ENCODE measurements at regions not wholly inside any gene's neighbourhood (a gene's known extent, or its start where the extent isn't known, plus 50 kb on each side); places are given as distances from the start of the nearest gene placed in this dataset.

GRCh38 chr15:91694831-91695210 is 158.7 kb upstream of the SLCO3A1 start:
- H4K20me1 ChIP-seq (ENCODE audit: insufficient read depth, poor library complexity, severe bottlenecking): no peaks in the 10 kb centered on the region
- DNase-seq (ENCODE audit: low spot score): peak; percentile 72
- H3K9me2 ChIP-seq (replicated peaks; ENCODE audit: insufficient read depth): no peaks in the 10 kb centered on the region
- no peaks in the 10 kb centered on the region for H3K36me3 ChIP-seq (replicated peaks; ENCODE audit: insufficient read depth, low read depth)
- H3K27me3 ChIP-seq: no peaks in the 10 kb centered on the region
- WGBS (ENCODE audit: low lambda C conversion rate, missing lambda C conversion rate): 76% methylated on average over 4 of the region's 4 CpGs
- H3K4me1 ChIP-seq (ENCODE audit: insufficient read depth): no peaks in the 10 kb centered on the region
- H2AFZ ChIP-seq: peak overlapping the region; percentile 39
- H3K27ac ChIP-seq: peak overlapping the region; percentile 88
- no peak overlapping the region for H3K4me3 ChIP-seq
- peak overlapping the region; percentile 58 for H3K4me2 ChIP-seq
- no peaks in the 10 kb centered on the region for H3K79me2 ChIP-seq
- TF ChIP-seq EZH2 (IDR thresholded peaks at IDR 0.05; ENCODE audit: borderline replicate concordance) (no peak), EZH2phosphoT487 (IDR thresholded peaks at IDR 0.05; ENCODE audit: low read depth, severe bottlenecking, unreplicated experiment) (no peak)
- TF ChIP-seq, protein P1, sequence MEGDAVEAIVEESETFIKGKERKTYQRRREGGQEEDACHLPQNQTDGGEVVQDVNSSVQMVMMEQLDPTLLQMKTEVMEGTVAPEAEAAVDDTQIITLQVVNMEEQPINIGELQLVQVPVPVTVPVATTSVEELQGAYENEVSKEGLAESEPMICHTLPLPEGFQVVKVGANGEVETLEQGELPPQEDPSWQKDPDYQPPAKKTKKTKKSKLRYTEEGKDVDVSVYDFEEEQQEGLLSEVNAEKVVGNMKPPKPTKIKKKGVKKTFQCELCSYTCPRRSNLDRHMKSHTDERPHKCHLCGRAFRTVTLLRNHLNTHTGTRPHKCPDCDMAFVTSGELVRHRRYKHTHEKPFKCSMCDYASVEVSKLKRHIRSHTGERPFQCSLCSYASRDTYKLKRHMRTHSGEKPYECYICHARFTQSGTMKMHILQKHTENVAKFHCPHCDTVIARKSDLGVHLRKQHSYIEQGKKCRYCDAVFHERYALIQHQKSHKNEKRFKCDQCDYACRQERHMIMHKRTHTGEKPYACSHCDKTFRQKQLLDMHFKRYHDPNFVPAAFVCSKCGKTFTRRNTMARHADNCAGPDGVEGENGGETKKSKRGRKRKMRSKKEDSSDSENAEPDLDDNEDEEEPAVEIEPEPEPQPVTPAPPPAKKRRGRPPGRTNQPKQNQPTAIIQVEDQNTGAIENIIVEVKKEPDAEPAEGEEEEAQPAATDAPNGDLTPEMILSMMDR (IDR thresholded peaks at IDR 0.05; ENCODE audit: poor library complexity): no peak
- H3K9me3 ChIP-seq (ENCODE audit: low read depth): no peaks in the 10 kb centered on the region

- H3K4me3 ChIP-seq: no peak overlapping the region
- no peaks in the 10 kb centered on the region for H4K20me1 ChIP-seq (ENCODE audit: insufficient read depth, poor library complexity, severe bottlenecking)
- 86% methylated on average over 8 of the region's 8 CpGs for WGBS (ENCODE audit: low lambda C conversion rate, missing lambda C conversion rate)
- no peaks in the 10 kb centered on the region for H3K36me3 ChIP-seq (replicated peaks; ENCODE audit: insufficient read depth, low read depth)
- no peaks in the 10 kb centered on the region for H3K4me1 ChIP-seq (ENCODE audit: insufficient read depth)
- TF ChIP-seq, protein P1 (IDR thresholded peaks at IDR 0.05; ENCODE audit: poor library complexity): no peak
- TF ChIP-seq EZH2phosphoT487 (IDR thresholded peaks at IDR 0.05; ENCODE audit: low read depth, severe bottlenecking, unreplicated experiment): no peak
- TF ChIP-seq EZH2 (IDR thresholded peaks at IDR 0.05; ENCODE audit: borderline replicate concordance): no peak
- no peaks in the 10 kb centered on the region for H3K27me3 ChIP-seq
- DNase-seq (ENCODE audit: low spot score): no peak
- H3K79me2 ChIP-seq: no peaks in the 10 kb centered on the region
- no peaks in the 10 kb centered on the region for H3K9me3 ChIP-seq (ENCODE audit: low read depth)
- H2AFZ ChIP-seq: no peak overlapping the region
- H3K9me2 ChIP-seq (replicated peaks; ENCODE audit: insufficient read depth): no peaks in the 10 kb centered on the region
- peak overlapping the region; percentile 88 for H3K27ac ChIP-seq
- H3K4me2 ChIP-seq: no peak overlapping the region
Observed at GRCh38 chr15:91695799-91696198, 157.7 kb upstream of the SLCO3A1 start.

DNA sequence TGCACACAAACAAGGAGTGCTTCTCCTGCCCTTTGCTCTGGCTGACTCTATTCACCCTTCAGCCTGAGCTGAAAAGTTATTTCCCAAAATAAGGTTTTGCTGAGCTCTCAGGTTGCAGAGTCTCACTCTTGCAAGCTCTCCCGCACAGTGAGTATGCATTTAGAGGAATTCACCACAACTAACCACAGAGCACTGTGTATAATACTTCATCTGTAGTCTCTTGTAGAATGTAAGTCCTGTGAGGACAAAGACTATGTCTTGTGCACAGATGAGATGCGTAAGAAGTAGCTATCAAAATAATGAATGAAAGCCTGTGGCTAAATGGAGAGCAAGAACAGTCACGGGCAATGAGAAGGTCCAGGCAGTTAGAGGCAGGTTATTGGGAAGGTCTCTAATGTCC is 156.5 kb upstream of the SLCO3A1 start:
- 94% methylated on average over 3 of the region's 3 CpGs for whole genome bisulfite sequencing (ENCODE audit: low lambda C conversion rate, missing lambda C conversion rate)

More for the DNA sequence above, 156.5 kb upstream of the SLCO3A1 start:
- TF ChIP-seq EZH2 (IDR thresholded peaks at IDR 0.05; ENCODE audit: borderline replicate concordance) (no peak), EZH2phosphoT487 (IDR thresholded peaks at IDR 0.05; ENCODE audit: low read depth, severe bottlenecking, unreplicated experiment) (no peak)
- TF ChIP-seq, protein P1 (IDR thresholded peaks at IDR 0.05; ENCODE audit: poor library complexity): no peak
- no peaks in the 10 kb centered on the region for H3K4me1 ChIP-seq (ENCODE audit: insufficient read depth)
- no peak overlapping the region for H3K4me2 ChIP-seq
- no peak for DNase-seq (ENCODE audit: low spot score)
- H4K20me1 ChIP-seq (ENCODE audit: insufficient read depth, poor library complexity, severe bottlenecking): no peaks in the 10 kb centered on the region
- no peak overlapping the region for H3K27ac ChIP-seq
- H3K9me3 ChIP-seq (ENCODE audit: low read depth): no peaks in the 10 kb centered on the region
- H3K9me2 ChIP-seq (replicated peaks; ENCODE audit: insufficient read depth): no peaks in the 10 kb centered on the region
- no peaks in the 10 kb centered on the region for H3K79me2 ChIP-seq
- peaks cover 3% of the 10 kb centered on the region for H3K27me3 ChIP-seq
- H3K36me3 ChIP-seq (replicated peaks; ENCODE audit: insufficient read depth, low read depth): no peaks in the 10 kb centered on the region
- H2AFZ ChIP-seq: no peak overlapping the region
- H3K4me3 ChIP-seq: no peak overlapping the region

Measured in hepatocyte (in vitro differentiated cells).